Breast epithelium (tissue), 3 donors: ENCODE measurements at regions not wholly inside any gene's neighbourhood (a gene's known extent, or its start where the extent isn't known, plus 50 kb on each side); places are given as distances from the start of the nearest gene placed in this dataset.

Experiments
- POLR2A ChIP-seq: fragments of 450-650 bp; IDR thresholded peaks from one replicate; pipeline ENCODE4 v1.6.1; 2016; ENCODE audit warnings: antibody characterized with exemption, mild to moderate bottlenecking, moderate library complexity
- POLR2AphosphoS5 ChIP-seq, 3 donors: sonication (generic); formaldehyde crosslinking; IDR thresholded peaks; one replicate each; pipeline ENCODE4 v1.6.1; 2017; ENCODE audit warnings: antibody characterized with exemption in 3 of 3
- TF ChIP-seq, protein P1 (sequence below), 3 donors: fragments of 450-650 bp; IDR thresholded peaks; one replicate each; pipeline ENCODE4 v1.5.1; 2016 to 2017; ENCODE audit warnings: antibody characterized with exemption in 3 of 3, mild to moderate bottlenecking in 3 of 3, moderate library complexity in 3 of 3

- TF ChIP-seq, protein P1, sequence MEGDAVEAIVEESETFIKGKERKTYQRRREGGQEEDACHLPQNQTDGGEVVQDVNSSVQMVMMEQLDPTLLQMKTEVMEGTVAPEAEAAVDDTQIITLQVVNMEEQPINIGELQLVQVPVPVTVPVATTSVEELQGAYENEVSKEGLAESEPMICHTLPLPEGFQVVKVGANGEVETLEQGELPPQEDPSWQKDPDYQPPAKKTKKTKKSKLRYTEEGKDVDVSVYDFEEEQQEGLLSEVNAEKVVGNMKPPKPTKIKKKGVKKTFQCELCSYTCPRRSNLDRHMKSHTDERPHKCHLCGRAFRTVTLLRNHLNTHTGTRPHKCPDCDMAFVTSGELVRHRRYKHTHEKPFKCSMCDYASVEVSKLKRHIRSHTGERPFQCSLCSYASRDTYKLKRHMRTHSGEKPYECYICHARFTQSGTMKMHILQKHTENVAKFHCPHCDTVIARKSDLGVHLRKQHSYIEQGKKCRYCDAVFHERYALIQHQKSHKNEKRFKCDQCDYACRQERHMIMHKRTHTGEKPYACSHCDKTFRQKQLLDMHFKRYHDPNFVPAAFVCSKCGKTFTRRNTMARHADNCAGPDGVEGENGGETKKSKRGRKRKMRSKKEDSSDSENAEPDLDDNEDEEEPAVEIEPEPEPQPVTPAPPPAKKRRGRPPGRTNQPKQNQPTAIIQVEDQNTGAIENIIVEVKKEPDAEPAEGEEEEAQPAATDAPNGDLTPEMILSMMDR (IDR thresholded peaks at IDR 0.05), result no peak
- TF ChIP-seq POLR2AphosphoS5 (IDR thresholded peaks at IDR 0.05) (no peak), POLR2A (no peak)
Observed at GRCh38 chr3:168961271-168961670, 702.2 kb downstream of the MECOM start.
